Ishikawa (cell line): ENCODE measurements at regions not wholly inside any gene's neighbourhood (a gene's known extent, or its start where the extent isn't known, plus 50 kb on each side); places are given as distances from the start of the nearest gene placed in this dataset.

Source experiments
- CEBPB ChIP-seq: IDR thresholded peaks from 2 replicates; pipeline ENCODE4 v1.6.1; 2012
- CREB1 ChIP-seq: IDR thresholded peaks from 2 replicates; pipeline ENCODE4 v1.6.1; 2012; ENCODE audit warnings: low read depth
- EGR1 ChIP-seq: IDR thresholded peaks from 2 replicates; pipeline ENCODE4 v1.6.1; 2012
- EP300 ChIP-seq: IDR thresholded peaks from 2 replicates; pipeline ENCODE4 v1.6.1; 2012; ENCODE audit warnings: borderline replicate concordance
- FOXM1 ChIP-seq: IDR thresholded peaks from 2 replicates; pipeline ENCODE4 v1.6.1; 2012; ENCODE audit warnings: low read depth, borderline replicate concordance
- MAX ChIP-seq: IDR thresholded peaks from 2 replicates; pipeline ENCODE4 v1.6.1; 2012
- NFIC ChIP-seq: IDR thresholded peaks from 2 replicates; pipeline ENCODE4 v1.6.1; 2012
- RAD21 ChIP-seq: IDR thresholded peaks from 2 replicates; pipeline ENCODE4 v1.6.1; 2012; ENCODE audit warnings: low read depth
- TAF1 ChIP-seq: IDR thresholded peaks from 2 replicates; pipeline ENCODE4 v1.6.1; 2012; ENCODE audit warnings: low read depth, mild to moderate bottlenecking
- TCF12 ChIP-seq: IDR thresholded peaks from 2 replicates; pipeline ENCODE4 v1.6.1; 2012; ENCODE audit warnings: low read depth
- TEAD4 ChIP-seq: IDR thresholded peaks from 2 replicates; pipeline ENCODE4 v1.6.1; 2012
- USF1 ChIP-seq: IDR thresholded peaks from 2 replicates; pipeline ENCODE4 v1.6.1; 2012
- YY1 ChIP-seq: IDR thresholded peaks from 2 replicates; pipeline ENCODE4 v1.6.1; 2012; ENCODE audit warnings: low read depth
- ZBTB7A ChIP-seq: IDR thresholded peaks from 2 replicates; pipeline ENCODE4 v1.6.1; 2012; ENCODE audit warnings: low read depth
- TF ChIP-seq, protein P1 (sequence below): IDR thresholded peaks from 2 replicates; pipeline ENCODE4 v1.6.1; 2012; ENCODE audit warnings: low read depth, mild to moderate bottlenecking

- no peak for TF ChIP-seq TCF12
- TF ChIP-seq FOXM1, result no peak
- no peak for TF ChIP-seq CREB1
- no peak for TF ChIP-seq CEBPB
- TF ChIP-seq USF1, result no peak
Measured at GRCh38 chr17:68143425-68143824, 104.4 kb upstream of the AMZ2 start.

- TF ChIP-seq FOXM1 (no peak), TEAD4 (no peak), MAX (no peak), ZBTB7A (no peak), EGR1 (no peak), NFIC (no peak), CEBPB (no peak), USF1 (no peak), RAD21 (no peak), TCF12 (no peak), YY1 (no peak), CREB1 (no peak), EP300 (no peak), TAF1 (no peak)
- TF ChIP-seq, protein P1, sequence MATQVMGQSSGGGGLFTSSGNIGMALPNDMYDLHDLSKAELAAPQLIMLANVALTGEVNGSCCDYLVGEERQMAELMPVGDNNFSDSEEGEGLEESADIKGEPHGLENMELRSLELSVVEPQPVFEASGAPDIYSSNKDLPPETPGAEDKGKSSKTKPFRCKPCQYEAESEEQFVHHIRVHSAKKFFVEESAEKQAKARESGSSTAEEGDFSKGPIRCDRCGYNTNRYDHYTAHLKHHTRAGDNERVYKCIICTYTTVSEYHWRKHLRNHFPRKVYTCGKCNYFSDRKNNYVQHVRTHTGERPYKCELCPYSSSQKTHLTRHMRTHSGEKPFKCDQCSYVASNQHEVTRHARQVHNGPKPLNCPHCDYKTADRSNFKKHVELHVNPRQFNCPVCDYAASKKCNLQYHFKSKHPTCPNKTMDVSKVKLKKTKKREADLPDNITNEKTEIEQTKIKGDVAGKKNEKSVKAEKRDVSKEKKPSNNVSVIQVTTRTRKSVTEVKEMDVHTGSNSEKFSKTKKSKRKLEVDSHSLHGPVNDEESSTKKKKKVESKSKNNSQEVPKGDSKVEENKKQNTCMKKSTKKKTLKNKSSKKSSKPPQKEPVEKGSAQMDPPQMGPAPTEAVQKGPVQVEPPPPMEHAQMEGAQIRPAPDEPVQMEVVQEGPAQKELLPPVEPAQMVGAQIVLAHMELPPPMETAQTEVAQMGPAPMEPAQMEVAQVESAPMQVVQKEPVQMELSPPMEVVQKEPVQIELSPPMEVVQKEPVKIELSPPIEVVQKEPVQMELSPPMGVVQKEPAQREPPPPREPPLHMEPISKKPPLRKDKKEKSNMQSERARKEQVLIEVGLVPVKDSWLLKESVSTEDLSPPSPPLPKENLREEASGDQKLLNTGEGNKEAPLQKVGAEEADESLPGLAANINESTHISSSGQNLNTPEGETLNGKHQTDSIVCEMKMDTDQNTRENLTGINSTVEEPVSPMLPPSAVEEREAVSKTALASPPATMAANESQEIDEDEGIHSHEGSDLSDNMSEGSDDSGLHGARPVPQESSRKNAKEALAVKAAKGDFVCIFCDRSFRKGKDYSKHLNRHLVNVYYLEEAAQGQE, result no peak
Measured at GRCh38 chr17:68145088-68145487, 102.8 kb upstream of the AMZ2 start.

- TF ChIP-seq RAD21 (no peak), TAF1 (no peak), NFIC (no peak), TCF12 (no peak), TEAD4 (no peak), CREB1 (no peak), ZBTB7A (no peak), YY1 (no peak), MAX (no peak), EGR1 (no peak), CEBPB (no peak), EP300 (no peak), USF1 (no peak), FOXM1 (no peak)
Measured at GRCh38 chr17:68148936-68149335, 98.9 kb upstream of the AMZ2 start.

- no peak for TF ChIP-seq USF1
- TF ChIP-seq CREB1, result no peak
- no peak for TF ChIP-seq EP300
- TF ChIP-seq ZBTB7A, result no peak
- TF ChIP-seq, protein P1, result no peak
- TF ChIP-seq TCF12, result no peak
- no peak for TF ChIP-seq FOXM1
- no peak for TF ChIP-seq YY1
- no peak for TF ChIP-seq TAF1
- no peak for TF ChIP-seq MAX
- TF ChIP-seq TEAD4, result no peak
- TF ChIP-seq EGR1, result no peak
- no peak for TF ChIP-seq RAD21
- no peak for TF ChIP-seq CEBPB
- TF ChIP-seq NFIC, result no peak
Measured at GRCh38 chr17:68152161-68152571, 95.7 kb upstream of the AMZ2 start.

GRCh38 chr17:68155692-68156091 lies 92.2 kb upstream of the AMZ2 start:
- no peak for TF ChIP-seq TCF12
- TF ChIP-seq ZBTB7A, result no peak
- TF ChIP-seq EGR1, result no peak
- no peak for TF ChIP-seq USF1
- TF ChIP-seq YY1, result no peak
- TF ChIP-seq TAF1, result no peak
- no peak for TF ChIP-seq NFIC
- no peak for TF ChIP-seq MAX
- no peak for TF ChIP-seq FOXM1
- TF ChIP-seq, protein P1, result no peak
- TF ChIP-seq CEBPB, result no peak
